Liver (tissue), 3 donors: ENCODE measurements at regions not wholly inside any gene's neighbourhood (a gene's known extent, or its start where the extent isn't known, plus 50 kb on each side); places are given as distances from the start of the nearest gene placed in this dataset.

Experiments
- CTCF ChIP-seq: fragments of 150-350 bp; IDR thresholded peaks from 2 replicates; pipeline ENCODE4 v1.5.1; 2017; ENCODE audit warnings: improper control_type of control experiment, low read depth, low read length; ENCODE audit not compliant: missing input control
- FOXA1 ChIP-seq: IDR thresholded peaks from 2 replicates; pipeline ENCODE4 v1.6.1; 2016; ENCODE audit warnings: antibody characterized with exemption
- GABPA ChIP-seq, 2 donors: IDR thresholded peaks in 1 of 2; conservative IDR thresholded peaks in 1 of 2; 2 replicates each; pipeline ENCODE4 v1.6.1; 2016; ENCODE audit warnings: antibody characterized with exemption in 2 of 2, mild to moderate bottlenecking in 1 of 2, moderate library complexity in 1 of 2
- JUND ChIP-seq, 2 donors: IDR thresholded peaks; 2 replicates each; pipeline ENCODE4 v1.6.1; 2016; ENCODE audit warnings: antibody characterized with exemption in 2 of 2
- NR2F2 ChIP-seq: IDR thresholded peaks from 2 replicates; pipeline ENCODE4 v1.6.1; 2016; ENCODE audit warnings: antibody characterized with exemption
- TAF1 ChIP-seq: conservative IDR thresholded peaks from 2 replicates; pipeline ENCODE4 v1.6.1; 2016; ENCODE audit warnings: antibody characterized with exemption, mild to moderate bottlenecking
- TF ChIP-seq, protein P1 (sequence below): IDR thresholded peaks from 2 replicates; pipeline ENCODE4 v1.6.1; 2016; ENCODE audit warnings: antibody characterized with exemption
- TF ChIP-seq, protein P2 (sequence below): IDR thresholded peaks from 2 replicates; pipeline ENCODE4 v1.6.1; 2016; ENCODE audit warnings: antibody characterized with exemption, mild to moderate bottlenecking
- donor health status: healthy.
- donor health status: healthy.

DNA sequence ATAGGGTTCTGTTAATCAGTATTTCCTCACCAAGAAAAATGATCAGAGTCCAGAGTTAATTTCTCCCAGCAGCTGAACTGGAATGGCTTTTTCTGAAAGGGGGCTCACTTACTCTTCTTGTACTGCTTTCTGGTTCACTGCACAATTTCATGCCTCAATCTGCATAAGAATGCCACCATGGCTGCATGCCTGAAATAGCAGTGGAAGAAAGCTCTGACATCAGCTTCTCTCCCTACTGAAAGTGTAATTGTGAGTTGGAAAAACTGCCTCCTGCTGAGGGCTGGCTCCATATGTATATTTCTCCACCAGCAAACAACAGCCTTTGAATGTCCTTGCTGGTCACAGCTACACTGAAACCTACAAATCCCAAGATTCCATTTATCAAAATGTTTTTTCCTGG is 1027.2 kb upstream of the GJE1 start:
- TF ChIP-seq CTCF (no peak), NR2F2 (no peak), GABPA (IDR thresholded peaks at IDR 0.05 in 1 of 2, conservative IDR thresholded peaks at IDR 0.05 in 1 of 2) (no peak), FOXA1 (no peak), TAF1 (no peak), JUND (IDR thresholded peaks at IDR 0.05) (no peak)
- TF ChIP-seq, protein P1, sequence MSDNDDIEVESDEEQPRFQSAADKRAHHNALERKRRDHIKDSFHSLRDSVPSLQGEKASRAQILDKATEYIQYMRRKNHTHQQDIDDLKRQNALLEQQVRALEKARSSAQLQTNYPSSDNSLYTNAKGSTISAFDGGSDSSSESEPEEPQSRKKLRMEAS, result no peak
- TF ChIP-seq, protein P2, sequence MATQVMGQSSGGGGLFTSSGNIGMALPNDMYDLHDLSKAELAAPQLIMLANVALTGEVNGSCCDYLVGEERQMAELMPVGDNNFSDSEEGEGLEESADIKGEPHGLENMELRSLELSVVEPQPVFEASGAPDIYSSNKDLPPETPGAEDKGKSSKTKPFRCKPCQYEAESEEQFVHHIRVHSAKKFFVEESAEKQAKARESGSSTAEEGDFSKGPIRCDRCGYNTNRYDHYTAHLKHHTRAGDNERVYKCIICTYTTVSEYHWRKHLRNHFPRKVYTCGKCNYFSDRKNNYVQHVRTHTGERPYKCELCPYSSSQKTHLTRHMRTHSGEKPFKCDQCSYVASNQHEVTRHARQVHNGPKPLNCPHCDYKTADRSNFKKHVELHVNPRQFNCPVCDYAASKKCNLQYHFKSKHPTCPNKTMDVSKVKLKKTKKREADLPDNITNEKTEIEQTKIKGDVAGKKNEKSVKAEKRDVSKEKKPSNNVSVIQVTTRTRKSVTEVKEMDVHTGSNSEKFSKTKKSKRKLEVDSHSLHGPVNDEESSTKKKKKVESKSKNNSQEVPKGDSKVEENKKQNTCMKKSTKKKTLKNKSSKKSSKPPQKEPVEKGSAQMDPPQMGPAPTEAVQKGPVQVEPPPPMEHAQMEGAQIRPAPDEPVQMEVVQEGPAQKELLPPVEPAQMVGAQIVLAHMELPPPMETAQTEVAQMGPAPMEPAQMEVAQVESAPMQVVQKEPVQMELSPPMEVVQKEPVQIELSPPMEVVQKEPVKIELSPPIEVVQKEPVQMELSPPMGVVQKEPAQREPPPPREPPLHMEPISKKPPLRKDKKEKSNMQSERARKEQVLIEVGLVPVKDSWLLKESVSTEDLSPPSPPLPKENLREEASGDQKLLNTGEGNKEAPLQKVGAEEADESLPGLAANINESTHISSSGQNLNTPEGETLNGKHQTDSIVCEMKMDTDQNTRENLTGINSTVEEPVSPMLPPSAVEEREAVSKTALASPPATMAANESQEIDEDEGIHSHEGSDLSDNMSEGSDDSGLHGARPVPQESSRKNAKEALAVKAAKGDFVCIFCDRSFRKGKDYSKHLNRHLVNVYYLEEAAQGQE, result no peak
